Large intestine (tissue), 3 donors: ENCODE measurements at regions not wholly inside any gene's neighbourhood (a gene's known extent, or its start where the extent isn't known, plus 50 kb on each side); places are given as distances from the start of the nearest gene placed in this dataset.
A peak's percentile ranks its signal among the peaks of the same experiment; 100 is the strongest.

ENCODE experiments used
- DNase-seq, 2 donors: peaks; one replicate each; pipeline versions ENCODE4 v3.0.0 to v3.0.0-alpha.2; 2013
- H3K27ac ChIP-seq: one replicate; pipeline ENCODE4 v1.5.1; 2013; ENCODE audit warnings: low read length
- H3K27me3 ChIP-seq: 2 replicates; pipeline ENCODE4 v1.6.1; 2013; ENCODE audit warnings: low read length; ENCODE audit not compliant: control insufficient read depth, insufficient read depth
- H3K36me3 ChIP-seq: 2 replicates; pipeline ENCODE4 v1.6.1; 2013; ENCODE audit warnings: low read length; ENCODE audit not compliant: control insufficient read depth, insufficient read depth
- H3K4me1 ChIP-seq: one replicate; pipeline ENCODE4 v1.6.1; 2013; ENCODE audit warnings: low read length; ENCODE audit not compliant: control insufficient read depth, insufficient read depth
- H3K4me3 ChIP-seq: one replicate; pipeline ENCODE4 v1.5.1; 2013; ENCODE audit warnings: low read length
- H3K9me3 ChIP-seq: one replicate; pipeline ENCODE4 v1.6.1; 2013; ENCODE audit warnings: mild to moderate bottlenecking, low read depth, low read length, moderate library complexity; ENCODE audit not compliant: control insufficient read depth
- WGBS: methylation state at CpG from one replicate; pipeline ENCODE4 v1.1.5; 2013; ENCODE audit warnings: low lambda C conversion rate; ENCODE audit not compliant: insufficient coverage; 5-methylcytosine and 5-hydroxymethylcytosine counted together

- no peaks in the 10 kb centered on the region for H3K27me3 ChIP-seq
- WGBS = 46% methylated on average over 2 of the region's 2 CpGs
Measured at GRCh38 chr12:90515199-90516175, 439.5 kb downstream of the CCER1 start.

GRCh38 chr12:90514325-90514724 lies 440.7 kb downstream of the CCER1 start:
- Histone ChIP-seq H3K36me3 (no peaks in the 10 kb centered on the region), H3K27ac (no peak overlapping the region), H3K9me3 (no peaks in the 10 kb centered on the region), H3K4me1 (no peaks in the 10 kb centered on the region), H3K4me3 (no peak overlapping the region), H3K27me3 (no peaks in the 10 kb centered on the region)
- DNase-seq = peak in 1 of 2 donors; percentile 4
- WGBS = 73% methylated on average over 2 of the region's 3 CpGs

More at GRCh38 chr12:90515199-90516175, 439.5 kb downstream of the CCER1 start:
- no peaks in the 10 kb centered on the region for H3K9me3 ChIP-seq
- H3K4me3 ChIP-seq = no peak overlapping the region
- DNase-seq = no peak
- H3K4me1 ChIP-seq = no peaks in the 10 kb centered on the region
- H3K36me3 ChIP-seq = no peaks in the 10 kb centered on the region
- H3K27ac ChIP-seq = no peak overlapping the region

GRCh38 chr12:90512518-90512917 lies 442.5 kb downstream of the CCER1 start:
- Histone ChIP-seq H3K27ac (no peak overlapping the region), H3K36me3 (no peaks in the 10 kb centered on the region), H3K27me3 (no peaks in the 10 kb centered on the region), H3K4me1 (no peaks in the 10 kb centered on the region), H3K9me3 (no peaks in the 10 kb centered on the region), H3K4me3 (no peak overlapping the region)
- no peak for DNase-seq
- whole genome bisulfite sequencing = 80% methylated on average over 1 of the region's 1 CpG

GRCh38 chr12:90510948-90511347 lies 444.0 kb downstream of the CCER1 start:
- Histone ChIP-seq H3K27me3 (no peaks in the 10 kb centered on the region), H3K4me3 (no peak overlapping the region), H3K36me3 (no peaks in the 10 kb centered on the region), H3K9me3 (no peaks in the 10 kb centered on the region), H3K4me1 (no peaks in the 10 kb centered on the region), H3K27ac (no peak overlapping the region)
- DNase-seq = no peak

- H3K27ac ChIP-seq = no peak overlapping the region
- no peaks in the 10 kb centered on the region for H3K9me3 ChIP-seq
- no peaks in the 10 kb centered on the region for H3K36me3 ChIP-seq
- H3K27me3 ChIP-seq = no peaks in the 10 kb centered on the region
- no peaks in the 10 kb centered on the region for H3K4me1 ChIP-seq
- no peak for DNase-seq
- no peak overlapping the region for H3K4me3 ChIP-seq
Measured at GRCh38 chr12:90504806-90505205, 450.2 kb downstream of the CCER1 start.

- Histone ChIP-seq H3K9me3 (no peaks in the 10 kb centered on the region), H3K36me3 (no peaks in the 10 kb centered on the region), H3K4me1 (no peaks in the 10 kb centered on the region), H3K4me3 (no peak overlapping the region), H3K27me3 (no peaks in the 10 kb centered on the region), H3K27ac (no peak overlapping the region)
- no peak for DNase-seq
Measured at GRCh38 chr12:90502070-90502469, 452.9 kb downstream of the CCER1 start.

- 100% methylated on average over 1 of the region's 2 CpGs for WGBS
- no peak for DNase-seq
- H3K27ac ChIP-seq = no peak overlapping the region
Measured at GRCh38 chr12:90501412-90501811, 453.6 kb downstream of the CCER1 start.

GRCh38 chr12:90499795-90500194 lies 455.2 kb downstream of the CCER1 start:
- Histone ChIP-seq H3K9me3 (no peaks in the 10 kb centered on the region), H3K4me1 (no peaks in the 10 kb centered on the region), H3K36me3 (no peaks in the 10 kb centered on the region), H3K27me3 (no peaks in the 10 kb centered on the region), H3K27ac (no peak overlapping the region), H3K4me3 (no peak overlapping the region)
- no peak for DNase-seq

More at GRCh38 chr12:90501412-90501811, 453.6 kb downstream of the CCER1 start:
- Histone ChIP-seq H3K27me3 (no peaks in the 10 kb centered on the region), H3K4me1 (no peaks in the 10 kb centered on the region), H3K4me3 (no peak overlapping the region), H3K9me3 (no peaks in the 10 kb centered on the region), H3K36me3 (no peaks in the 10 kb centered on the region)

GRCh38 chr12:90497923-90498545 lies 456.9 kb downstream of the CCER1 start:
- DNase-seq = no peak
- WGBS = no CpG with 5 or more reads among the region's 6 CpGs
- Histone ChIP-seq H3K4me1 (no peaks in the 10 kb centered on the region), H3K36me3 (no peaks in the 10 kb centered on the region), H3K4me3 (no peak overlapping the region), H3K27me3 (no peaks in the 10 kb centered on the region), H3K27ac (no peak overlapping the region), H3K9me3 (no peaks in the 10 kb centered on the region)

GRCh38 chr12:90490355-90490754 lies 464.6 kb downstream of the CCER1 start:
- Histone ChIP-seq H3K9me3 (no peaks in the 10 kb centered on the region), H3K4me1 (no peaks in the 10 kb centered on the region), H3K36me3 (no peaks in the 10 kb centered on the region), H3K27ac (no peak overlapping the region), H3K27me3 (no peaks in the 10 kb centered on the region), H3K4me3 (no peak overlapping the region)
- DNase-seq = no peak

- H3K27ac ChIP-seq = no peak overlapping the region
- no peak for DNase-seq
- H3K27me3 ChIP-seq = no peaks in the 10 kb centered on the region
- H3K9me3 ChIP-seq = no peaks in the 10 kb centered on the region
- H3K4me1 ChIP-seq = no peaks in the 10 kb centered on the region
- 100% methylated on average over 3 of the region's 3 CpGs for WGBS
- no peaks in the 10 kb centered on the region for H3K36me3 ChIP-seq
- H3K4me3 ChIP-seq = no peak overlapping the region
Measured at GRCh38 chr12:90489141-90489540, 465.8 kb downstream of the CCER1 start.
